Testis (tissue), 2 donors: ENCODE measurements at regions not wholly inside any gene's neighbourhood (a gene's known extent, or its start where the extent isn't known, plus 50 kb on each side); places are given as distances from the start of the nearest gene placed in this dataset.

Experiments
- DNase-seq: peaks from one replicate; pipeline ENCODE4 v3.0.0-alpha.2; 2019
- H3K27ac ChIP-seq, 2 donors: fragments of 200-600 bp; sonication (generic); one replicate each; pipeline ENCODE4 v1.5.1; 2019
- H3K27me3 ChIP-seq: fragments of 200-600 bp; sonication (generic); one replicate; pipeline ENCODE4 v1.5.1; 2019
- H3K36me3 ChIP-seq: fragments of 200-600 bp; sonication (generic); one replicate; pipeline ENCODE4 v1.5.1; 2017; ENCODE audit warnings: low read depth; ENCODE audit errors: missing control alignments
- H3K4me1 ChIP-seq: fragments of 200-600 bp; sonication (generic); one replicate; pipeline ENCODE4 v1.5.1; 2019
- H3K4me3 ChIP-seq, 2 donors: fragments of 200-600 bp; sonication (generic); one replicate each; pipeline ENCODE4 v1.5.1; 2017 to 2019
- H3K9me3 ChIP-seq: fragments of 200-600 bp; sonication (generic); one replicate; pipeline ENCODE4 v1.5.1; 2017
- POLR2A ChIP-seq: fragments of 450-650 bp; IDR thresholded peaks from one replicate; pipeline ENCODE4 v1.6.1; 2017; ENCODE audit warnings: antibody characterized with exemption, mild to moderate bottlenecking, moderate library complexity
- WGBS, 2 donors: methylation state at CpG; one replicate each; pipeline ENCODE4 v1.1.5; 2018; 5-methylcytosine and 5-hydroxymethylcytosine counted together
- intact Hi-C: fragments of 100-400 bp; cut with DNase I; formaldehyde crosslinking; loops from one replicate; pipeline ENCODE4 v1.15.1; 2023; ENCODE audit warnings: low total_unique reads
- TF ChIP-seq, protein P1 (sequence below), 3 experiments: fragments of 450-650 bp in 2 of 3; fragments of 200-600 bp in 1 of 3; sonication (generic) in 1 of 3; IDR thresholded peaks; one replicate each; pipeline ENCODE4 v1.5.1; 2016 to 2019; ENCODE audit warnings: antibody characterized with exemption in 3 of 3, mild to moderate bottlenecking in 2 of 3, moderate library complexity in 1 of 3

GRCh38 chr15:101549647-101550046 lies 60.1 kb upstream of the PCSK6 start:
- TF ChIP-seq, protein P1, sequence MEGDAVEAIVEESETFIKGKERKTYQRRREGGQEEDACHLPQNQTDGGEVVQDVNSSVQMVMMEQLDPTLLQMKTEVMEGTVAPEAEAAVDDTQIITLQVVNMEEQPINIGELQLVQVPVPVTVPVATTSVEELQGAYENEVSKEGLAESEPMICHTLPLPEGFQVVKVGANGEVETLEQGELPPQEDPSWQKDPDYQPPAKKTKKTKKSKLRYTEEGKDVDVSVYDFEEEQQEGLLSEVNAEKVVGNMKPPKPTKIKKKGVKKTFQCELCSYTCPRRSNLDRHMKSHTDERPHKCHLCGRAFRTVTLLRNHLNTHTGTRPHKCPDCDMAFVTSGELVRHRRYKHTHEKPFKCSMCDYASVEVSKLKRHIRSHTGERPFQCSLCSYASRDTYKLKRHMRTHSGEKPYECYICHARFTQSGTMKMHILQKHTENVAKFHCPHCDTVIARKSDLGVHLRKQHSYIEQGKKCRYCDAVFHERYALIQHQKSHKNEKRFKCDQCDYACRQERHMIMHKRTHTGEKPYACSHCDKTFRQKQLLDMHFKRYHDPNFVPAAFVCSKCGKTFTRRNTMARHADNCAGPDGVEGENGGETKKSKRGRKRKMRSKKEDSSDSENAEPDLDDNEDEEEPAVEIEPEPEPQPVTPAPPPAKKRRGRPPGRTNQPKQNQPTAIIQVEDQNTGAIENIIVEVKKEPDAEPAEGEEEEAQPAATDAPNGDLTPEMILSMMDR (IDR thresholded peaks at IDR 0.05) = no peak
- TF ChIP-seq POLR2A = no peak
- Histone ChIP-seq H3K27me3 (no peaks in the 10 kb centered on the region), H3K36me3 (no peaks in the 10 kb centered on the region), H3K9me3 (no peaks in the 10 kb centered on the region), H3K27ac (no peak overlapping the region), H3K4me1 (no peaks in the 10 kb centered on the region), H3K4me3 (no peak overlapping the region)
- no peak for DNase-seq
- WGBS, 2 donors = 79 to 86% methylated on average over 8 of the region's 8 CpGs
- intact Hi-C loops = no loop called here

DNA sequence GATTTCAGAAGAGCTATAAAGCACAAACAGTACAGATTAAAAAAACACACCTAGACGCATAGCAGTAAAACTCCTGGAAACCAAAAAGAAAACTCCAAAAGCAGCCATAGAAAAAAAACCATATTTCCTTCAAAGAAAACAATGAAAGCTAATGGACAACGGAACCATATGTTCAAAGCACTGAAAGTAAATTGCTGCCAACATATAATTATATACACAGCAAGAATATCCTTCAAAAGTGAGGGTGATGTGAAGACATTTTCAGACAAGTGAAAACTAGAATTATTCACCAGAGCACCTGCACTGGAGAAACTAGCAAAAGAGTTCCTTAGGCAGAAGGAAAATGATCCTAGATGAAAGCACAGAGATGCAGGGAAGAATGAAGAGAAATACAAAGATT lies 58.2 kb upstream of the PCSK6 start:
- H3K4me3 ChIP-seq = no peak overlapping the region
- no peaks in the 10 kb centered on the region for H3K27me3 ChIP-seq
- TF ChIP-seq, protein P1 (IDR thresholded peaks at IDR 0.05) = no peak
- no peak for TF ChIP-seq POLR2A
- DNase-seq = no peak
- H3K4me1 ChIP-seq = no peaks in the 10 kb centered on the region
- 71 to 79% methylated on average over 2 of the region's 2 CpGs for WGBS, 2 donors
- H3K27ac ChIP-seq = no peak overlapping the region
- no peaks in the 10 kb centered on the region for H3K36me3 ChIP-seq
- H3K9me3 ChIP-seq = no peaks in the 10 kb centered on the region
- intact Hi-C loops = no loop called here

DNA sequence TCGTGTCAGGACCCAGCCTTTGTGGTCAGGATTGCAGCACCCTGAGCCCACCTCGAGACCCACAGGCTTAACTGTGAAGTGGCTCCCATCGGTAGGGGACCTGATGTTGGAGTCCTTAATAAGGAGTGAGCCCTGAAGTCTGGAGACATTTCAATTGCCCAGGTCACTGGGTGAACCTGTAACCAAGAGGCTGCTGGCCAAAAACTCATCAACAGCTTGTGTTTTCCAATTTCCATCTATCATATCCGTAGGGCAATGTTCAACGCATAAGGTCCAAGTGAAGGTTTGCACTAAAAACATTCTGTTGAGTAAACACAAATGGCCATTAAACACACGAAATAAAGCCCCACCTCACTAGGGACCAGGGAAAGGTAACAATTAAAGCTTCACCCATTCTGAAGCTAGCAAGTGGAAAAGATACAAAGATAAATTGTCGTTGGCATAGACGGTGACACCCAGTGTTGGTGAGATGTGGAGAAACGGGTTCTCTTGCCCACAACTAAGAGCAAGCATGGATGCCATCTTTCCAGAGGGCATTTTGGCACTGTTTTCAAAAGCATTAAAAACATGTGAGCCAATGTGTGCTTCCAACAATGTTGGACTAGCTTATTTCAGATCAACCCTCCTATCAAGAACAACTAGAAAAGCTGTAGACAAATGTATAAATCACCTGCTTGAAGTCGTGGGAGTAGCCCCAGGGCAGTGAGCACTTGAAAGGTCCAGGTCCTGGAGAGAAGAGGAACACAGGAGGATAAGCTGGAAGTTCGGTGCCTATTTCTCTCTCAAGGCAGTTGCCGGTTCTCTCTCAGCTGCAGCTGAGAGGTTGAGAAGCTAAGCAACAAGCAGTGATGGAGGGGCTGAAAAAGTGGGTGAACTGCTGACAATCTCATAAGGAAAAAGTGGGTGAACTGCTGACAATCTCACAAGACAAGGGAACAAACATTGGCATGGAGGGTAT lies 56.3 kb upstream of the PCSK6 start:
- Histone ChIP-seq H3K4me3 (no peak overlapping the region), H3K4me1 (no peaks in the 10 kb centered on the region), H3K27ac (no peak overlapping the region), H3K36me3 (no peaks in the 10 kb centered on the region), H3K27me3 (no peaks in the 10 kb centered on the region), H3K9me3 (no peaks in the 10 kb centered on the region)
- no peak for DNase-seq
- intact Hi-C loops = no loop called here
- no peak for TF ChIP-seq POLR2A
- TF ChIP-seq, protein P1 (IDR thresholded peaks at IDR 0.05) = no peak
- WGBS, 2 donors = 72 to 81% methylated on average over 12 of the region's 12 CpGs

- H3K27ac ChIP-seq = no peak overlapping the region
- H3K4me3 ChIP-seq = no peak overlapping the region
- no peaks in the 10 kb centered on the region for H3K27me3 ChIP-seq
- no peaks in the 10 kb centered on the region for H3K36me3 ChIP-seq
- intact Hi-C loops = no loop called here
- 66 to 73% methylated on average over 2 of the region's 2 CpGs for WGBS, 2 donors
- no peak for DNase-seq
- TF ChIP-seq, protein P1 (IDR thresholded peaks at IDR 0.05) = no peak
- no peak for TF ChIP-seq POLR2A
- no peaks in the 10 kb centered on the region for H3K9me3 ChIP-seq
- H3K4me1 ChIP-seq = no peaks in the 10 kb centered on the region
These were observed 55.1 kb upstream of the PCSK6 start for GRCh38 chr15:101544613-101544945.
